Gastroesophageal sphincter (tissue), 2 donors: ENCODE measurements at regions not wholly inside any gene's neighbourhood (a gene's known extent, or its start where the extent isn't known, plus 50 kb on each side); places are given as distances from the start of the nearest gene placed in this dataset.

ENCODE experiments used
- EP300 ChIP-seq: sonication (generic); formaldehyde crosslinking; IDR thresholded peaks from one replicate; pipeline ENCODE4 v1.6.1; 2017; ENCODE audit warnings: antibody characterized with exemption, mild to moderate bottlenecking
- POLR2A ChIP-seq, 2 donors: fragments of 450-650 bp; IDR thresholded peaks; one replicate each; pipeline ENCODE4 v1.6.1; 2017; ENCODE audit warnings: antibody characterized with exemption in 2 of 2, mild to moderate bottlenecking in 2 of 2, moderate library complexity in 1 of 2
- POLR2AphosphoS5 ChIP-seq: sonication (generic); formaldehyde crosslinking; IDR thresholded peaks from one replicate; pipeline ENCODE4 v1.6.1; 2017; ENCODE audit warnings: antibody characterized with exemption

GRCh38 chr13:93147298-93147645, 79.3 kb upstream of the GPC6 start:
- no peak for TF ChIP-seq POLR2AphosphoS5
- TF ChIP-seq POLR2A (IDR thresholded peaks at IDR 0.05), result no peak
- no peak for TF ChIP-seq EP300
